Heart right ventricle (tissue), 16 donors: ENCODE measurements at regions not wholly inside any gene's neighbourhood (a gene's known extent, or its start where the extent isn't known, plus 50 kb on each side); places are given as distances from the start of the nearest gene placed in this dataset.

Source experiments
- ATAC-seq, 8 donors: fragments of 200-7000 bp; cut with Tn5 transposase; one replicate each; pipeline ENCODE4 v1.9.1; 2020; ENCODE audit warnings: mild to moderate bottlenecking in 8 of 8, moderate library complexity in 8 of 8, moderate number of reproducible peaks in 1 of 8
- DNase-seq, 2 donors: peaks; one replicate each; pipeline ENCODE4 v3.0.0-alpha.2; 2020
- H3K27ac ChIP-seq, 10 donors: fragments of 200-600 bp; sonication (generic) in 2 of 10; one replicate each; pipeline versions ENCODE4 v1.5.0 to v1.8.0; 2020 to 2022; ENCODE audit warnings: mild to moderate bottlenecking in 3 of 10
- H3K27me3 ChIP-seq, 7 donors: fragments of 200-600 bp; one replicate each; pipeline ENCODE4 v1.8.0; 2021 to 2022; ENCODE audit warnings: mild to moderate bottlenecking in 2 of 7
- H3K36me3 ChIP-seq, 9 donors: fragments of 200-600 bp; sonication (generic) in 1 of 9; one replicate each; pipeline versions ENCODE4 v1.5.0 to v1.8.0; 2020 to 2022; ENCODE audit warnings: mild to moderate bottlenecking in 2 of 9
- H3K4me1 ChIP-seq, 9 donors: fragments of 200-600 bp; sonication (generic) in 1 of 9; one replicate each; pipeline versions ENCODE4 v1.5.0 to v1.8.0; 2020 to 2022; ENCODE audit warnings: mild to moderate bottlenecking in 4 of 9
- H3K4me3 ChIP-seq, 10 donors: fragments of 200-600 bp; sonication (generic) in 2 of 10; one replicate each; pipeline versions ENCODE4 v1.5.0 to v1.8.0; 2020 to 2022; ENCODE audit warnings: mild to moderate bottlenecking in 7 of 10, moderate library complexity in 2 of 10
- H3K9me3 ChIP-seq, 11 donors: fragments of 200-600 bp in 10 of 11; sonication (generic) in 2 of 11; one replicate each; pipeline versions ENCODE4 v1.5.0 to v1.8.0; 2013 to 2022; ENCODE audit warnings: mild to moderate bottlenecking in 2 of 11, control low read depth in 1 of 11, moderate library complexity in 1 of 11
- WGBS, 2 donors: extraction: QIAGEN DNeasy Blood & Tissue Kit; methylation state at CpG; one replicate each; pipeline ENCODE4 v1.1.7; 2013; ENCODE audit warnings: inconsistent platforms in 1 of 2; 5-methylcytosine and 5-hydroxymethylcytosine counted together
- intact Hi-C, 10 donors: fragments of 100-400 bp; cut with DNase I; formaldehyde crosslinking; loops; one replicate each; pipeline versions ENCODE4 v1.11.1 to v1.14.2; 2022
- TF ChIP-seq, protein P1 (sequence below), 9 donors: fragments of 200-600 bp; sonication (generic) in 2 of 9; IDR thresholded peaks; one replicate each; pipeline versions ENCODE4 v1.5.0 to v1.8.0; 2021 to 2022; ENCODE audit warnings: antibody characterized with exemption in 9 of 9, mild to moderate bottlenecking in 5 of 9, moderate library complexity in 1 of 9
- donor health status: Arrhythmogenic right ventricular cardiomyopathy.
- donor health status: ischemic (EF 13 %, LVEDD 7.1; RV severe dilation, severe dysfunction).
- donor health status: healthy with polysubstance abuse.
- donor health status: DM: no; HTN: yes; CAD: no.
- donor health status: DM: no; HTN: no; CAD: no.
- donor health status: ischemic (EF 25% LVEDD 6.9; RV normal size, moderate dysfunction).
- donor health status: ischemic (EF 25% LVEDD 5.7; RV mildly dilated, moderate dysfunction).
- donor health status: healthy.
- donor health status: DM: yes; HTN: yes; CAD: no.
- donor health status: Ischemic cardiomyopathy.
- donor health status: ischemic (EF 35%, LVEDD 5.7; RV mildly dilated, moderate dysfunction).
- donor health status: nonischemic (EF 11% LVEDD 7.7; RV severe dilation, severe dysfunction).
- donor health status: DM: yes; HTN: yes; CAD: no.
- donor health status: PGD.
- donor health status: ischemic (EF 29% LVEDD 5.4; RV normal size, mild dysfunction).
- donor health status: nonischemic (EF 23%, LVEDD 6.1; RV moderate dilation, normal function).

- H3K4me1 ChIP-seq: no peaks in the 10 kb centered on the region
- H3K27me3 ChIP-seq: no peaks in the 10 kb centered on the region
- WGBS, 2 donors: 71 to 74% methylated on average over 2 of the region's 2 CpGs
- H3K27ac ChIP-seq: no peak overlapping the region
- peaks cover 0 to 4% (median 0%) of the 10 kb centered on the region in 11 donors for H3K9me3 ChIP-seq
- H3K36me3 ChIP-seq: no peaks in the 10 kb centered on the region
- TF ChIP-seq, protein P1, sequence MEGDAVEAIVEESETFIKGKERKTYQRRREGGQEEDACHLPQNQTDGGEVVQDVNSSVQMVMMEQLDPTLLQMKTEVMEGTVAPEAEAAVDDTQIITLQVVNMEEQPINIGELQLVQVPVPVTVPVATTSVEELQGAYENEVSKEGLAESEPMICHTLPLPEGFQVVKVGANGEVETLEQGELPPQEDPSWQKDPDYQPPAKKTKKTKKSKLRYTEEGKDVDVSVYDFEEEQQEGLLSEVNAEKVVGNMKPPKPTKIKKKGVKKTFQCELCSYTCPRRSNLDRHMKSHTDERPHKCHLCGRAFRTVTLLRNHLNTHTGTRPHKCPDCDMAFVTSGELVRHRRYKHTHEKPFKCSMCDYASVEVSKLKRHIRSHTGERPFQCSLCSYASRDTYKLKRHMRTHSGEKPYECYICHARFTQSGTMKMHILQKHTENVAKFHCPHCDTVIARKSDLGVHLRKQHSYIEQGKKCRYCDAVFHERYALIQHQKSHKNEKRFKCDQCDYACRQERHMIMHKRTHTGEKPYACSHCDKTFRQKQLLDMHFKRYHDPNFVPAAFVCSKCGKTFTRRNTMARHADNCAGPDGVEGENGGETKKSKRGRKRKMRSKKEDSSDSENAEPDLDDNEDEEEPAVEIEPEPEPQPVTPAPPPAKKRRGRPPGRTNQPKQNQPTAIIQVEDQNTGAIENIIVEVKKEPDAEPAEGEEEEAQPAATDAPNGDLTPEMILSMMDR (IDR thresholded peaks at IDR 0.05): no peak
- no peak for DNase-seq
- H3K4me3 ChIP-seq: no peak overlapping the region
- ATAC-seq: no peak
- intact Hi-C loops: no loop called here
Measured at GRCh38 chr3:164194842-164195241, 883.5 kb downstream of the SI start.

DNA sequence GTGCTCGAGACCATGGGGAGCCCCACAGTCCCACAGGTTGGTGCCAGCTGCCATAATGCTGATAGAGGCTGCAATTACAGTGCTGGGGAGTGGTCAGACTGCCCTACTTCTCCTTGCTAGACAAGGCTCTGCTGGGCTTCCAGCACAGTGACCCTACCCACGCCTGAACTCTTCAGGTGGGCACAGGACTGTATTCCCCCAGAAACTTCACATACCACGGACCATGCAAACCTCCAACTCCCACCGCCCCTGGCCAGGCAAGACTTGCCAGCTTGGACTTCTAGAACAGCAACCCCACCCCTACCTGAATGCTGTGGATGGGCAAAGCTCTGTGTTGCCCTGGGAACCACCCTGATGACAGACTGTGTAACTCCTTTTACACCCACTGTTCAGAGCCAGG lies 885.3 kb downstream of the SI start:
- Histone ChIP-seq H3K27ac (no peak overlapping the region), H3K9me3 (peaks cover 0 to 4% (median 0%) of the 10 kb centered on the region in 11 donors), H3K4me1 (no peaks in the 10 kb centered on the region), H3K4me3 (no peak overlapping the region), H3K27me3 (no peaks in the 10 kb centered on the region), H3K36me3 (no peaks in the 10 kb centered on the region)
- TF ChIP-seq, protein P1 (IDR thresholded peaks at IDR 0.05): no peak
- intact Hi-C loops: no loop called here
- ATAC-seq: no peak
- WGBS, 2 donors: 55 to 62% methylated on average over 4 of the region's 4 CpGs
- DNase-seq: no peak

DNA sequence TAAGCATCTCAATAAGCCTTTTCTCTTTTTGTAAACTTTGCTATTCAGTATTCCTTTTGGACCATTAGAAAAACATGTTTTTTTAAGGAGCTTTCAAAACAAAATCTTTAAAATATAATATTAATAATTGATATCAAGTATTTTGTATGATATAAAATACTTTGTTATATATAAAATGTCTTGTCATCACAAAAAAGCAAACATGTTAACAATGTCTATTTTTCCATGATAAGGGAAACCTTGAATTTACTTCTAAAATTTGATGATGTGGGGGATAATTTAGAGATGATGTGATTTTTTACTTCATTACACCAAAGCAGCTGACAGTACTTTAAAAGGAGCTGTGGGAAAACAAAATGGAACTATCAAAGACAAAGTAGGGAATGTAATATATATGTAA lies 887.7 kb downstream of the SI start:
- H3K4me1 ChIP-seq: no peaks in the 10 kb centered on the region
- H3K27me3 ChIP-seq: no peaks in the 10 kb centered on the region
- H3K36me3 ChIP-seq: no peaks in the 10 kb centered on the region
- DNase-seq (no peak), ATAC-seq (no peak)
- H3K4me3 ChIP-seq: no peak overlapping the region
- TF ChIP-seq, protein P1 (IDR thresholded peaks at IDR 0.05): no peak
- H3K27ac ChIP-seq: no peak overlapping the region
- intact Hi-C loops: no loop called here
- H3K9me3 ChIP-seq: peaks cover 0 to 4% (median 0%) of the 10 kb centered on the region in 11 donors

- 57 to 67% methylated on average over 3 of the region's 3 CpGs for WGBS, 2 donors
Measured at GRCh38 chr3:164186095-164186494, 892.2 kb downstream of the SI start.

More at GRCh38 chr3:164186095-164186494, 892.2 kb downstream of the SI start:
- Histone ChIP-seq H3K9me3 (peaks cover 0 to 17% (median 0%) of the 10 kb centered on the region in 11 donors), H3K27me3 (no peaks in the 10 kb centered on the region), H3K27ac (no peak overlapping the region), H3K4me1 (no peaks in the 10 kb centered on the region), H3K36me3 (no peaks in the 10 kb centered on the region), H3K4me3 (no peak overlapping the region)
- TF ChIP-seq, protein P1 (IDR thresholded peaks at IDR 0.05): no peak
- ATAC-seq (no peak), DNase-seq (no peak)
- intact Hi-C loops: no loop called here
